IgD-negative memory B cell (primary cell): ENCODE measurements at regions not wholly inside any gene's neighbourhood (a gene's known extent, or its start where the extent isn't known, plus 50 kb on each side); places are given as distances from the start of the nearest gene placed in this dataset.

Experiments used
- H3K27ac Mint-ChIP-seq, 3 donors: one replicate each; pipeline ENCODE4 v1.8.0; 2020 to 2022; ENCODE audit warnings: mild to moderate bottlenecking in 3 of 3, mixed read lengths in 3 of 3, moderate library complexity in 1 of 3
- H3K27me3 Mint-ChIP-seq: one replicate; pipeline ENCODE4 v1.8.0; 2021; ENCODE audit warnings: mixed read lengths
- H3K36me3 Mint-ChIP-seq: one replicate; pipeline ENCODE4 v1.8.0; 2020; ENCODE audit warnings: mild to moderate bottlenecking, mixed read lengths
- H3K4me1 Mint-ChIP-seq, 3 donors: one replicate each; pipeline ENCODE4 v1.8.0; 2020 to 2022; ENCODE audit warnings: mixed read lengths in 3 of 3, mild to moderate bottlenecking in 1 of 3
- H3K4me3 Mint-ChIP-seq, 4 donors: one replicate each; pipeline ENCODE4 v1.8.0; 2020 to 2022; ENCODE audit warnings: mild to moderate bottlenecking in 4 of 4, mixed read lengths in 4 of 4, moderate library complexity in 3 of 4
- H3K9me3 Mint-ChIP-seq, 3 donors: one replicate each; pipeline ENCODE4 v1.8.0; 2020 to 2021; ENCODE audit warnings: mixed read lengths in 3 of 3, mild to moderate bottlenecking in 1 of 3

DNA sequence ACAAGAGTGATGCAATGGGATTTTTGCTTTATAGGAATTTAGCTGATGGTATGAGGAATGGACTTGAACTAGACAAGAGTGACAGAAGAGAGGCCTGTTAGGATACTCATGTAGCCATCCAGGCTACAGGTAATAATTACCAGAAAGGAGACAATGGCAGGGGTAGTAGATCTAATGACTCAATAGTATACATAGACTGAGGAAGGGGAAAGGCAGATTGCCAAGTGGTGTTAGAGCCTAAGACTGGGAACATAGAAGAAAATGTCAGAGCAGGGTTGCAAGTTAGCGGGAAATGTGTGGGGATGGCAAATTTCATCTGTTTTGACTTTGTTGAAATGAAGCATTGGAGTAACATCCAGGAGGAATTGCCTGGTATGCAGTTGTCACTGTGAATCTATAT is 295.6 kb downstream of the UTRN start:
- Mint-ChIP-seq H3K27ac (peak overlapping the region in 1 of 3 donors; percentile 11), H3K4me3 (no peak overlapping the region)

DNA sequence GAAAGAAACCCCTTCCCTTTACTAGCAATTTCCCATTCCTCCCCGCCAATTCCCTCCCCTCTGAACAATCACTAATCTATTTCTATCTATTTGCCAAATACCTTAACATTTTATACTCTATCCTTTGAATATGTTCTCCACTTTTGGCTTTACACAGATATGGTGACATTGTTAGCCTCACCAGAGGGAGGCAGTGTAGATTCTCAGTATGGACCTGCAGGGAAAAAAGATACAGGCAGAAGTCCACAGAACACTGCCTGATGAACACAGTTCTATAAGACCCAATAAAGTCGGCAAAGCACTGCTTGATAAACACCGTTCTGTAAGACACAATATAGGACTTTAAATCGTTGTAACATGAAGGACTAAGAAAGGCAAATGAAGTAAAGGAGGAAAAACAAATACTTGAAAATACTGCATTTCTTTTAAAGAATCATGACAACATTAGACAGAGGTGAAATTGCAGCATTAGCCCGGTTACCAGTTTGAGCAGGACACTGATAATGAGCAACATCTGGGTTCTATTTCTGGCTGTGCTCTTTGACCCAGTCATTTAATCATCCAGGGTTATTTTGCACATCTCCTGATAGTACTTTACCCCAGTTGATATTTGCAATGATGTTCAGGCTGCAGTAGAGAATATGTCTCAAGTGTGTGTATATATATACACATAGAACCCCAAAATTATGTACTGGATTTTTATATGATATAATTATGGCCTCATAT is 296.8 kb downstream of the UTRN start:
- H3K9me3 Mint-ChIP-seq, result no peaks in the 10 kb centered on the region
- H3K27me3 Mint-ChIP-seq, result no peaks in the 10 kb centered on the region
- peaks cover 13 to 17% (median 17%) of the 10 kb centered on the region in 3 donors for H3K4me1 Mint-ChIP-seq
- H3K27ac Mint-ChIP-seq, result peak overlapping the region in 1 of 3 donors; percentile 13
- peaks cover 4% of the 10 kb centered on the region for H3K36me3 Mint-ChIP-seq
- peak overlapping the region in 1 of 4 donors; percentile 11 for H3K4me3 Mint-ChIP-seq

More for the DNA sequence above, 295.6 kb downstream of the UTRN start:
- peaks cover 4% of the 10 kb centered on the region for H3K36me3 Mint-ChIP-seq
- peaks cover 13 to 17% (median 17%) of the 10 kb centered on the region in 3 donors for H3K4me1 Mint-ChIP-seq
- H3K9me3 Mint-ChIP-seq, result no peaks in the 10 kb centered on the region
- no peaks in the 10 kb centered on the region for H3K27me3 Mint-ChIP-seq

GRCh38 chr6:144582939-144583613 is 297.9 kb downstream of the UTRN start:
- Mint-ChIP-seq H3K27me3 (no peaks in the 10 kb centered on the region), H3K4me1 (peaks cover 14 to 21% (median 19%) of the 10 kb centered on the region in 3 donors), H3K36me3 (peaks cover 12% of the 10 kb centered on the region), H3K27ac (peak overlapping the region in 2 of 3 donors; percentile 20 to 90), H3K9me3 (no peaks in the 10 kb centered on the region), H3K4me3 (peak overlapping the region; percentile 39 to 91 (median 80))

DNA sequence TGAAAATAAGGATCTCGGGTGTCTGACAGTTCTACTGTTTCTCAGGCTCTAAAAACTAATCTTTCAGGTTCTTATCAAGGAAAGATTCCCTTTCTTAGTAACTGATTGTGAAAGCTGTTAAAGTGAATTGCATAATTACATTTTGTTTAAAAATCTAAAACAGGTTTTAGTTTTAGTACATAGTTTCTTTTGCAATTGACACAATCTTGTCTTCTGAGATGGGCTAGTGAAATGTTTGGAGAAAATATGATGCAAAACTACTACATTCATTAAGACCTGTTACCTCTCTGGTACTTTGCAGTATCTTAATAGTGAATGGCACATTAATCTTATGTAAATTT is 298.4 kb downstream of the UTRN start:
- no peaks in the 10 kb centered on the region for H3K9me3 Mint-ChIP-seq
- peaks cover 14 to 24% (median 21%) of the 10 kb centered on the region in 3 donors for H3K4me1 Mint-ChIP-seq
- H3K27ac Mint-ChIP-seq, result peak overlapping the region in 2 of 3 donors; percentile 20 to 90
- H3K27me3 Mint-ChIP-seq, result no peaks in the 10 kb centered on the region
- peak overlapping the region; percentile 39 to 91 (median 80) for H3K4me3 Mint-ChIP-seq
- H3K36me3 Mint-ChIP-seq, result peaks cover 13% of the 10 kb centered on the region

DNA sequence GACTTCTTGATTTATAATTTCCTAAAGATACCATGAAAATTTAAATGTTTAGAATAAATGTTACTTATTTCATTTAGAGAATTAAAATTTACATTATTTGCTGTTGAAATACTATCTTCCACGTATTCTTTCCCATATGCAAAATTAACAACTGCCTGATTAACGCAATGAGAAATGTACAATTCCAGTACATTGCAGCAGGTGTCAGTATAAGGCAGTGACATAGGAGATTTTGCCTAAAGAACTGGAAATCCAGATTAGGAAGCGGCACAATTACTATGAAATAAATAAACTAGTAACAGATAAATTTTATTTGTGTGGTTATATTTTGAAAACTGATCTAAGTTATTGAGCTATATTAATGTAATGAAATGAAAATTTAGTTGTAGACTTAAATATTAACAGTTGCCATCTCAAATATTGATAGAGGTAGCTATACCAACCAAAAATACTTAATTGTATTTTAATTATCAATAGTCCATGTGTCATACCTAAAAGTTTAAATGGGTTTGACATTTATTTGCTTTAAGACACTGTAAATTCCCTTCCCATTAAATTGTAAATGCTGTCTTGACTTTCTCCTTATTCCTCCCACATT is 300.2 kb downstream of the UTRN start:
- H3K4me1 Mint-ChIP-seq, result peaks cover 14 to 25% (median 21%) of the 10 kb centered on the region in 3 donors
- no peaks in the 10 kb centered on the region for H3K27me3 Mint-ChIP-seq
- H3K4me3 Mint-ChIP-seq, result no peak overlapping the region
- H3K36me3 Mint-ChIP-seq, result peaks cover 9% of the 10 kb centered on the region
- no peaks in the 10 kb centered on the region for H3K9me3 Mint-ChIP-seq
- no peak overlapping the region for H3K27ac Mint-ChIP-seq

DNA sequence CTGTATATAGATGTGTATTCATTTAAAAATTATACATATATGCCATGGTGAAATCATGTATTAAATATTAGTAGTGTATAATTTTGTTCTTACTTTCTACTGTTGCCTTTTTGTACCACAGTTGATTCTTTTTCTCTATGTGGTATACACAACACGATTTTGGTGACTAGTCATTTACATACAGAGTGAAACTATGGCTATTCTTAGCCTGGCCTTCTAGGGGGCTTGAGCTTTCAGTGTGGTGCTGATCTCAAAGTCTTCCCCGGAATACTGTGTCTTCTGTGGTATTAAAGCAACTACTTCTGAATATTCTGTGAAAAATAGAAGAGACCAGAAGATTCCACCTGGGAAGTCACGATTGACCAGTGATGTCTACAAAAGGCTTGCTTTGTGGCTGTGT is 301.9 kb downstream of the UTRN start:
- Mint-ChIP-seq H3K4me1 (peaks cover 13 to 22% (median 18%) of the 10 kb centered on the region in 3 donors), H3K9me3 (no peaks in the 10 kb centered on the region), H3K27ac (no peak overlapping the region), H3K36me3 (peaks cover 11% of the 10 kb centered on the region), H3K4me3 (no peak overlapping the region), H3K27me3 (no peaks in the 10 kb centered on the region)

DNA sequence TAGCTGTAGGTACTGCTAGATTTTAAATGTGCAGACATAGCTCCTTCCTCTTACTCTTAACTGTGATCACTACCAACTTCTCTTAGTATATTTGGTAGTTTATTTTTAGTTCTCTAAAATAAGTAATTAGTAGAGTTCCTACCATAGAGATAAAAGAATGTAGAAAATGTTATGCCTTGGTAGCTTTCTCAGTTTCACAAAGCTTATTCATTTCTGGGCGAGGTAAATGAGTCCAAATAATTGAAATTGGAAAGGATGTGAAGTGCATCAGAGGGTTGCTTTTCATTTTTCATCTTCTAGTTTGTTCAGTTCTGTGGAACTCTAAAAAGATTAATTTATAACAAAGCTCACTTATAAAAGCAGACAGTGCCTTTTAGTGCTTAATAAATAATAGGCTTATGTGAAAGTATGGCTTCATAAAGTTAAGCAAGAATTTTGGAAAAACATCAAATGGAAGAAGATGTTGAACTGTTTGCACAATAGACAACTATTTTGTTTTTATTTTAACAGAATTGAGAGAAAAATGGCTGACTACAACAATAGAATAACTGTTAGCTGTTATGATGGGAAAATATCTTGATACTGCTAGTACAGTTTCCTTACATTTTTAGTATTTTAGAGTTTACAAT is 303.7 kb downstream of the UTRN start:
- H3K36me3 Mint-ChIP-seq, result peaks cover 13% of the 10 kb centered on the region
- H3K4me1 Mint-ChIP-seq, result peaks cover 3 to 7% (median 7%) of the 10 kb centered on the region in 3 donors
- peaks cover 0 to 3% (median 2%) of the 10 kb centered on the region in 3 donors for H3K9me3 Mint-ChIP-seq
- no peak overlapping the region for H3K27ac Mint-ChIP-seq
- H3K4me3 Mint-ChIP-seq, result no peak overlapping the region
- H3K27me3 Mint-ChIP-seq, result no peaks in the 10 kb centered on the region

- no peak overlapping the region for H3K27ac Mint-ChIP-seq
- peaks cover 2 to 7% (median 5%) of the 10 kb centered on the region in 3 donors for H3K4me1 Mint-ChIP-seq
- peaks cover 0 to 3% (median 2%) of the 10 kb centered on the region in 3 donors for H3K9me3 Mint-ChIP-seq
- no peaks in the 10 kb centered on the region for H3K27me3 Mint-ChIP-seq
- H3K36me3 Mint-ChIP-seq, result peaks cover 13% of the 10 kb centered on the region
- H3K4me3 Mint-ChIP-seq, result no peak overlapping the region
These were observed 305.4 kb downstream of the UTRN start for GRCh38 chr6:144590532-144590931.

GRCh38 chr6:144593392-144593791 is 308.3 kb downstream of the UTRN start:
- Mint-ChIP-seq H3K27me3 (no peaks in the 10 kb centered on the region), H3K4me3 (no peak overlapping the region), H3K27ac (no peak overlapping the region), H3K4me1 (peaks cover 2 to 3% (median 2%) of the 10 kb centered on the region in 3 donors), H3K9me3 (peaks cover 0 to 3% (median 2%) of the 10 kb centered on the region in 3 donors), H3K36me3 (peaks cover 10% of the 10 kb centered on the region)

DNA sequence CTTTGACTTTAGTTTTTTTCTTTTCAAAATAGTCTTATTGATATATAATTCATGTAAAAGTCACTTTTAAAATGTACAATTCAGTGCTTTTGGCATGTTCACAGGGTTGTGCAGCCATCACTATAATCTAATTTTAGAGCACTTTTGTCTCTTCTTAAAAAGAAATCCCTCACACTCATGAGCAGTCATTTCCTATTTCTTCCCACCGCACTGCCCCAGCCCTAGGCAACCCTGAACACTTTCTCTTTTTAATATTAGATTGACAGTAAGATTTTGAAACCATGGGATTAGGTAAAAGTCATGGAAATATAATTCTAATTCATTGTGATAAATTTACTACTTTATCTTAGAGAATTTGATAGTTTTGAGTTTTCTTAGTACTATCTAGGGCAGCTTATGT is 309.4 kb downstream of the UTRN start:
- H3K9me3 Mint-ChIP-seq, result peaks cover 0 to 3% (median 2%) of the 10 kb centered on the region in 3 donors
- H3K4me1 Mint-ChIP-seq, result peaks cover 0 to 3% (median 2%) of the 10 kb centered on the region in 3 donors
- no peaks in the 10 kb centered on the region for H3K27me3 Mint-ChIP-seq
- peaks cover 10% of the 10 kb centered on the region for H3K36me3 Mint-ChIP-seq
- no peak overlapping the region for H3K27ac Mint-ChIP-seq
- H3K4me3 Mint-ChIP-seq, result no peak overlapping the region

- H3K4me1 Mint-ChIP-seq, result peaks cover 0 to 3% (median 2%) of the 10 kb centered on the region in 3 donors
- H3K27ac Mint-ChIP-seq, result no peak overlapping the region
These were observed 310.1 kb downstream of the UTRN start for GRCh38 chr6:144595266-144595665.

GRCh38 chr6:144597511-144597910 is 312.4 kb downstream of the UTRN start:
- Mint-ChIP-seq H3K27me3 (no peaks in the 10 kb centered on the region), H3K9me3 (peaks cover 0 to 8% (median 2%) of the 10 kb centered on the region in 3 donors), H3K36me3 (peaks cover 19% of the 10 kb centered on the region), H3K4me3 (no peak overlapping the region), H3K27ac (no peak overlapping the region), H3K4me1 (peaks cover 2 to 7% (median 3%) of the 10 kb centered on the region in 3 donors)

More at GRCh38 chr6:144595266-144595665, 310.1 kb downstream of the UTRN start:
- Mint-ChIP-seq H3K36me3 (peaks cover 10% of the 10 kb centered on the region), H3K27me3 (no peaks in the 10 kb centered on the region), H3K9me3 (peaks cover 0 to 3% (median 2%) of the 10 kb centered on the region in 3 donors), H3K4me3 (no peak overlapping the region)

DNA sequence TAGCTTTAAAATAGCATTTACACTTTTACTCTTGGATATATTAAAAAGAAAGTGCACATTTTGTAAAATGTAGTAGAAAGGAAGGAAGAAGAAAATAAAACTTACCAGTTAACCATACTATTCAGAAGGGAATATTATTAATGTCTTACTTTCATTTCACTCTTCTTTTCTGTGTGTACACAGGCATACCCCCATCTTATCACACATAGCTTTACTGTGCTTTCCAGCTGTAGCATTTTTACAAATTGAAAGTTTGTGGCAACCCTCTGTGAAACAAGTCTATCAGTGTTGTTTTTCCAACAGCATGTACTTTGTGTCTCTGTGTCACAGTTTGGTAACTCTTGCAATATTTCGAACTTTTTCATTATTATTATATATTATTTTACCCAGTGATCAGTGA is 314.5 kb downstream of the UTRN start:
- Mint-ChIP-seq H3K27me3 (no peaks in the 10 kb centered on the region), H3K36me3 (peaks cover 17% of the 10 kb centered on the region), H3K27ac (no peak overlapping the region), H3K4me3 (no peak overlapping the region), H3K9me3 (peaks cover 0 to 4% (median 0%) of the 10 kb centered on the region in 3 donors), H3K4me1 (peaks cover 2 to 7% (median 3%) of the 10 kb centered on the region in 3 donors)

GRCh38 chr6:144601221-144601620 is 316.1 kb downstream of the UTRN start:
- peaks cover under 1 to 7% (median 3%) of the 10 kb centered on the region in 3 donors for H3K4me1 Mint-ChIP-seq
- no peak overlapping the region for H3K27ac Mint-ChIP-seq
- no peaks in the 10 kb centered on the region for H3K27me3 Mint-ChIP-seq
- H3K36me3 Mint-ChIP-seq, result peaks cover 13% of the 10 kb centered on the region
- H3K4me3 Mint-ChIP-seq, result no peak overlapping the region
- H3K9me3 Mint-ChIP-seq, result peaks cover 0 to 4% (median 0%) of the 10 kb centered on the region in 3 donors
